Activated CD4-positive, CD25-positive, alpha-beta regulatory T cell treated with anti-CD3 and anti-CD28 coated beads, Interleukin-2, amount 50 U/mL, for 24 hours (primary cell): ENCODE measurements at regions not wholly inside any gene's neighbourhood (a gene's known extent, or its start where the extent isn't known, plus 50 kb on each side); places are given as distances from the start of the nearest gene placed in this dataset.
"Not testable (repeated sequence)": the region's sequence is repeated elsewhere in the genome, so short reads cannot be mapped to it uniquely, and the experiment has no call there.

Source experiments
- ATAC-seq, 2 donors: fragments of 150-1000 bp; cut with Tn5 transposase; one replicate each; pipeline ENCODE4 v1.10.0; 2021; ENCODE audit warnings: mild to moderate bottlenecking in 1 of 2, moderate library complexity in 1 of 2

- ATAC-seq, result not testable (repeated sequence)
Measured at GRCh38 chr3:48101301-48101650, 85.1 kb upstream of the MAP4 start.

- ATAC-seq, result no peak
Measured at GRCh38 chr3:48092270-48092669, 76.1 kb upstream of the MAP4 start.

GRCh38 chr3:48090166-48090939, 74.1 kb upstream of the MAP4 start:
- ATAC-seq, result no peak

GRCh38 chr3:48088749-48089466, 72.7 kb upstream of the MAP4 start:
- ATAC-seq, result peak; percentile 96 to 97

GRCh38 chr3:48088056-48088748, 72.0 kb upstream of the MAP4 start:
- peak; percentile 18 for ATAC-seq

GRCh38 chr3:48086705-48087104, 70.5 kb upstream of the MAP4 start:
- ATAC-seq, result no peak

- ATAC-seq, result no peak
Measured at GRCh38 chr3:48084929-48085328, 68.7 kb upstream of the MAP4 start.

GRCh38 chr3:48084170-48084569, 68.0 kb upstream of the MAP4 start:
- ATAC-seq, result no peak

- no peak for ATAC-seq
Measured at GRCh38 chr3:48082580-48083184, 66.5 kb upstream of the MAP4 start.

GRCh38 chr3:48077815-48078214, 61.6 kb upstream of the MAP4 start:
- no peak for ATAC-seq

- no peak for ATAC-seq
Measured at GRCh38 chr3:48070030-48070429, 53.8 kb upstream of the MAP4 start.

GRCh38 chr3:48069339-48069738, 53.1 kb upstream of the MAP4 start:
- no peak for ATAC-seq

GRCh38 chr3:48068886-48069285, 52.7 kb upstream of the MAP4 start:
- no peak for ATAC-seq

- ATAC-seq, result not testable (repeated sequence)
Measured at GRCh38 chr3:48068320-48068719, 52.1 kb upstream of the MAP4 start.

GRCh38 chr3:48067271-48067670, 51.1 kb upstream of the MAP4 start:
- no peak for ATAC-seq
